A172 (cell line): ENCODE measurements at regions not wholly inside any gene's neighbourhood (a gene's known extent, or its start where the extent isn't known, plus 50 kb on each side); places are given as distances from the start of the nearest gene placed in this dataset.

Experiments
- DNase-seq: peaks from one replicate; pipeline ENCODE4 v3.0.0-alpha.2; 2015; ENCODE audit warnings: low spot score

- DNase-seq: no peak
These were observed 115.8 kb upstream of the SERTAD2 start for GRCh38 chr2:64769392-64770044.

- peak; percentile 23 for DNase-seq
These were observed 116.5 kb upstream of the SERTAD2 start for GRCh38 chr2:64770137-64770780.

- peak; percentile 94 for DNase-seq
These were observed 117.1 kb upstream of the SERTAD2 start for GRCh38 chr2:64770781-64771334.

GRCh38 chr2:64771737-64772136, 118.0 kb upstream of the SERTAD2 start:
- DNase-seq: no peak

- peak; percentile 31 for DNase-seq
These were observed 119.9 kb upstream of the SERTAD2 start for GRCh38 chr2:64773461-64774118.

GRCh38 chr2:64777841-64778240, 124.1 kb upstream of the SERTAD2 start:
- no peak for DNase-seq

GRCh38 chr2:64779117-64779690, 125.5 kb upstream of the SERTAD2 start:
- peak; percentile 98 for DNase-seq

GRCh38 chr2:64780041-64780440, 126.3 kb upstream of the SERTAD2 start:
- DNase-seq: peak; percentile 60

GRCh38 chr2:64781711-64782390, 128.1 kb upstream of the SERTAD2 start:
- peak; percentile 73 for DNase-seq

GRCh38 chr2:64784168-64785061, 130.7 kb upstream of the SERTAD2 start:
- no peak for DNase-seq

GRCh38 chr2:64785245-64785644, 131.5 kb upstream of the SERTAD2 start:
- DNase-seq: no peak

GRCh38 chr2:64786343-64787018, 132.8 kb upstream of the SERTAD2 start:
- DNase-seq: no peak

GRCh38 chr2:64787019-64787365, 133.3 kb upstream of the SERTAD2 start:
- no peak for DNase-seq

- DNase-seq: no peak
These were observed 134.0 kb upstream of the SERTAD2 start for GRCh38 chr2:64787698-64788097.

GRCh38 chr2:64789466-64790320, 136.0 kb upstream of the SERTAD2 start:
- no peak for DNase-seq

GRCh38 chr2:64792300-64792699, 138.6 kb upstream of the SERTAD2 start:
- DNase-seq: peak; percentile 51

- DNase-seq: no peak
These were observed 139.4 kb upstream of the SERTAD2 start for GRCh38 chr2:64792995-64793639.

GRCh38 chr2:64793701-64794100, 140.0 kb upstream of the SERTAD2 start:
- no peak for DNase-seq
